ENCODE measurements at regions not wholly inside any gene's neighbourhood (a gene's known extent, or its start where the extent isn't known, plus 50 kb on each side); places are given as distances from the start of the nearest gene placed in this dataset.

GRCh38 chr18:60319129-60319528 is 53.4 kb downstream of the MC4R start:
- H3K4me1 Mint-ChIP-seq (ENCODE audit: unreplicated experiment), result peaks cover 12% of the 10 kb centered on the region
- peaks cover 43% of the 10 kb centered on the region for H3K27me3 Mint-ChIP-seq (ENCODE audit: unreplicated experiment)
- no peaks in the 10 kb centered on the region for H3K36me3 Mint-ChIP-seq (ENCODE audit: unreplicated experiment)
- H3K4me3 Mint-ChIP-seq (ENCODE audit: unreplicated experiment), result no peak overlapping the region
- DNase-seq (ENCODE audit: extremely low spot score, unreplicated experiment), result no peak
- peaks cover 11% of the 10 kb centered on the region for H3K9me3 Mint-ChIP-seq (ENCODE audit: unreplicated experiment)
- no peak for TF ChIP-seq CTCF (IDR thresholded peaks at IDR 0.05)
- no peak overlapping the region for H3K27ac Mint-ChIP-seq (ENCODE audit: unreplicated experiment)

- peaks cover 36% of the 10 kb centered on the region for H3K27me3 Mint-ChIP-seq (ENCODE audit: unreplicated experiment)
- DNase-seq (ENCODE audit: extremely low spot score, unreplicated experiment), result no peak
- H3K27ac Mint-ChIP-seq (ENCODE audit: unreplicated experiment), result no peak overlapping the region
- H3K4me1 Mint-ChIP-seq (ENCODE audit: unreplicated experiment), result no peaks in the 10 kb centered on the region
- no peak for TF ChIP-seq CTCF (IDR thresholded peaks at IDR 0.05)
- H3K4me3 Mint-ChIP-seq (ENCODE audit: unreplicated experiment), result no peak overlapping the region
- H3K9me3 Mint-ChIP-seq (ENCODE audit: unreplicated experiment), result no peaks in the 10 kb centered on the region
- H3K36me3 Mint-ChIP-seq (ENCODE audit: unreplicated experiment), result no peaks in the 10 kb centered on the region
Measured at GRCh38 chr18:60311676-60312360, 60.8 kb downstream of the MC4R start.

GRCh38 chr18:60295674-60296073 is 76.9 kb downstream of the MC4R start:
- Mint-ChIP-seq H3K27ac (ENCODE audit: unreplicated experiment) (no peak overlapping the region), H3K27me3 (ENCODE audit: unreplicated experiment) (peaks cover 58% of the 10 kb centered on the region), H3K4me3 (ENCODE audit: unreplicated experiment) (no peak overlapping the region), H3K9me3 (ENCODE audit: unreplicated experiment) (no peaks in the 10 kb centered on the region), H3K4me1 (ENCODE audit: unreplicated experiment) (no peaks in the 10 kb centered on the region), H3K36me3 (ENCODE audit: unreplicated experiment) (no peaks in the 10 kb centered on the region)
- DNase-seq (ENCODE audit: extremely low spot score, unreplicated experiment), result no peak
- TF ChIP-seq CTCF (IDR thresholded peaks at IDR 0.05), result no peak

GRCh38 chr18:60292186-60292585 is 80.4 kb downstream of the MC4R start:
- H3K27ac Mint-ChIP-seq (ENCODE audit: unreplicated experiment), result no peak overlapping the region
- no peaks in the 10 kb centered on the region for H3K36me3 Mint-ChIP-seq (ENCODE audit: unreplicated experiment)
- H3K4me1 Mint-ChIP-seq (ENCODE audit: unreplicated experiment), result no peaks in the 10 kb centered on the region
- peaks cover 46% of the 10 kb centered on the region for H3K27me3 Mint-ChIP-seq (ENCODE audit: unreplicated experiment)
- DNase-seq (ENCODE audit: extremely low spot score, unreplicated experiment), result no peak
- no peak for TF ChIP-seq CTCF (IDR thresholded peaks at IDR 0.05)
- no peak overlapping the region for H3K4me3 Mint-ChIP-seq (ENCODE audit: unreplicated experiment)
- no peaks in the 10 kb centered on the region for H3K9me3 Mint-ChIP-seq (ENCODE audit: unreplicated experiment)

GRCh38 chr18:60279391-60279790 is 93.2 kb downstream of the MC4R start:
- Mint-ChIP-seq H3K4me3 (ENCODE audit: unreplicated experiment) (no peak overlapping the region), H3K9me3 (ENCODE audit: unreplicated experiment) (no peaks in the 10 kb centered on the region), H3K4me1 (ENCODE audit: unreplicated experiment) (no peaks in the 10 kb centered on the region), H3K36me3 (ENCODE audit: unreplicated experiment) (no peaks in the 10 kb centered on the region), H3K27ac (ENCODE audit: unreplicated experiment) (no peak overlapping the region), H3K27me3 (ENCODE audit: unreplicated experiment) (peaks cover 27% of the 10 kb centered on the region)
- no peak for TF ChIP-seq CTCF (IDR thresholded peaks at IDR 0.05)
- no peak for DNase-seq (ENCODE audit: extremely low spot score, unreplicated experiment)
